K562 (cell line): ENCODE measurements at regions not wholly inside any gene's neighbourhood (a gene's known extent, or its start where the extent isn't known, plus 50 kb on each side); places are given as distances from the start of the nearest gene placed in this dataset.

ENCODE experiments used
- ASH1L ChIP-seq: fragments of 450-650 bp; IDR thresholded peaks from 2 replicates; pipeline ENCODE4 v1.6.1; 2018; ENCODE audit warnings: borderline replicate concordance, mild to moderate bottlenecking, low read depth; ENCODE audit not compliant: partially characterized antibody
- CREB1 ChIP-seq, 2 experiments: sonication (generic) in 1 of 2; formaldehyde crosslinking in 1 of 2; IDR thresholded peaks; 2 replicates each; pipeline versions ENCODE4 v1.6.1 to v1.8.0; 2012 to 2022; ENCODE audit warnings: inconsistent platforms in 1 of 2, mild to moderate bottlenecking in 1 of 2, missing genetic modification reagents in 1 of 2, moderate library complexity in 1 of 2
- DNMT1 ChIP-seq: fragments of 450-650 bp; IDR thresholded peaks from 2 replicates; pipeline ENCODE4 v1.6.1; 2016; ENCODE audit warnings: antibody characterized with exemption, mild to moderate bottlenecking
- FOXM1 ChIP-seq, 2 experiments: fragments of 450-650 bp in 1 of 2; sonication (generic) in 1 of 2; formaldehyde crosslinking in 1 of 2; IDR thresholded peaks; 2 replicates each; pipeline versions ENCODE4 v1.6.1 to v1.9.0; 2017 to 2022; ENCODE audit warnings: low read depth in 2 of 2, mild to moderate bottlenecking in 2 of 2, missing genetic modification reagents in 1 of 2, moderate library complexity in 1 of 2
- GABPA ChIP-seq: fragments of 200-800 bp; sonication (Bioruptor generic); conservative IDR thresholded peaks from 2 replicates; pipeline ENCODE4 v1.6.1; 2016; ENCODE audit warnings: low read depth, missing genetic modification characterization, missing compliant biosample characterization
- GATA2 ChIP-seq: sonication (generic); formaldehyde crosslinking; IDR thresholded peaks from 2 replicates; pipeline ENCODE4 v1.4.0; 2020; ENCODE audit warnings: mild to moderate bottlenecking, missing genetic modification reagents
- NFATC3 ChIP-seq: fragments of 450-650 bp; IDR thresholded peaks from 2 replicates; pipeline ENCODE4 v1.6.1; 2017; ENCODE audit warnings: mild to moderate bottlenecking
- PCBP2 ChIP-seq: fragments of 200-400 bp; formaldehyde crosslinking; IDR thresholded peaks from 2 replicates; pipeline ENCODE4 v1.6.1; 2018; ENCODE audit warnings: low read length, low read depth, mild to moderate bottlenecking, moderate library complexity; ENCODE audit not compliant: poor library complexity, severe bottlenecking
- PHF20 ChIP-seq: fragments of 450-650 bp; IDR thresholded peaks from 2 replicates; pipeline ENCODE4 v1.6.1; 2018; ENCODE audit not compliant: partially characterized antibody
- PHF8 ChIP-seq: fragments of 200-600 bp; sonication (generic); IDR thresholded peaks from 2 replicates; pipeline ENCODE4 v1.6.1; 2012; ENCODE audit warnings: mixed run types, mild to moderate bottlenecking, inconsistent platforms, low read length, moderate library complexity, borderline replicate concordance
- RBM39 ChIP-seq: fragments of 200-400 bp; formaldehyde crosslinking; optimal IDR thresholded peaks from 2 replicates; pipeline ENCODE3; 2018; ENCODE audit warnings: low read depth, low read length
- RHOXF2B ChIP-seq: fragments of 250-450 bp; sonication (Bioruptor Pico); conservative IDR thresholded peaks from 2 replicates; pipeline ENCODE4 v1.5.1; 2021
- SIN3A ChIP-seq, 2 experiments: fragments of 150-350 bp in 1 of 2; IDR thresholded peaks; 2 replicates each; pipeline ENCODE4 v1.6.1; 2011 to 2016; ENCODE audit warnings: borderline replicate concordance in 2 of 2, low read depth in 2 of 2, low read length in 2 of 2, mild to moderate bottlenecking in 2 of 2, moderate library complexity in 2 of 2; ENCODE audit not compliant: control insufficient read depth in 1 of 2
- SMARCE1 ChIP-seq: fragments of 450-650 bp; IDR thresholded peaks from 2 replicates; pipeline ENCODE4 v1.7.1; 2016; ENCODE audit warnings: mild to moderate bottlenecking
- TBL1XR1 ChIP-seq, 2 experiments: IDR thresholded peaks; 2 replicates each; pipeline ENCODE4 v1.6.1; 2012; ENCODE audit warnings: improper control_type of control experiment in 2 of 2, low read length in 2 of 2, mild to moderate bottlenecking in 1 of 2
- TGIF2 ChIP-seq: sonication (generic); formaldehyde crosslinking; IDR thresholded peaks from 2 replicates; pipeline ENCODE4 v1.8.1; 2022; ENCODE audit warnings: mild to moderate bottlenecking, missing genetic modification reagents, moderate library complexity
- ZBTB8A ChIP-seq: fragments of 450-650 bp; IDR thresholded peaks from 2 replicates; pipeline ENCODE4 v1.6.1; 2018; ENCODE audit warnings: mild to moderate bottlenecking, moderate library complexity; ENCODE audit not compliant: partially characterized antibody
- ZFP36 ChIP-seq: fragments of 150-350 bp; IDR thresholded peaks from 2 replicates; pipeline ENCODE4 v1.6.1; 2018; ENCODE audit warnings: low read length, low read depth; ENCODE audit not compliant: partially characterized antibody
- ZNF146 ChIP-seq: IDR thresholded peaks from one replicate; pipeline ENCODE4 v1.6.1; 2018; ENCODE audit warnings: missing compliant biosample characterization; ENCODE audit not compliant: unreplicated experiment
- ZNF507 ChIP-seq: conservative IDR thresholded peaks from 2 replicates; pipeline ENCODE4 v1.6.1; 2017; ENCODE audit warnings: missing genetic modification characterization, missing compliant biosample characterization
- ZNF695 ChIP-seq: fragments of 450-650 bp; formaldehyde crosslinking; IDR thresholded peaks from 2 replicates; pipeline ENCODE4 v1.4.0; 2020; ENCODE audit warnings: mild to moderate bottlenecking, moderate library complexity
- ZNF76 ChIP-seq: fragments of 250-450 bp; sonication (Bioruptor Pico); IDR thresholded peaks from 2 replicates; pipeline ENCODE4 v1.4.0; 2020; ENCODE audit warnings: mild to moderate bottlenecking, moderate library complexity, borderline replicate concordance
- ZNF778 ChIP-seq: fragments of 450-650 bp; formaldehyde crosslinking; IDR thresholded peaks from 2 replicates; pipeline ENCODE4 v1.4.0; 2020; ENCODE audit warnings: mild to moderate bottlenecking, moderate library complexity
- TF ChIP-seq, protein P1 (sequence below): fragments of 250-450 bp; sonication (Bioruptor Pico); IDR thresholded peaks from 2 replicates; pipeline ENCODE4 v1.5.0; 2021; ENCODE audit warnings: mild to moderate bottlenecking, borderline replicate concordance
- TF ChIP-seq, protein P2 (sequence below): sonication (generic); formaldehyde crosslinking; IDR thresholded peaks from 2 replicates; pipeline ENCODE4 v1.8.1; 2023; ENCODE audit warnings: mild to moderate bottlenecking, missing genetic modification reagents
- TF ChIP-seq, protein P3 (sequence below): fragments of 250-450 bp; sonication (Bioruptor Pico); IDR thresholded peaks from 2 replicates; pipeline ENCODE4 v1.8.0; 2021; ENCODE audit warnings: moderate library complexity, mild to moderate bottlenecking, inconsistent platforms

DNA sequence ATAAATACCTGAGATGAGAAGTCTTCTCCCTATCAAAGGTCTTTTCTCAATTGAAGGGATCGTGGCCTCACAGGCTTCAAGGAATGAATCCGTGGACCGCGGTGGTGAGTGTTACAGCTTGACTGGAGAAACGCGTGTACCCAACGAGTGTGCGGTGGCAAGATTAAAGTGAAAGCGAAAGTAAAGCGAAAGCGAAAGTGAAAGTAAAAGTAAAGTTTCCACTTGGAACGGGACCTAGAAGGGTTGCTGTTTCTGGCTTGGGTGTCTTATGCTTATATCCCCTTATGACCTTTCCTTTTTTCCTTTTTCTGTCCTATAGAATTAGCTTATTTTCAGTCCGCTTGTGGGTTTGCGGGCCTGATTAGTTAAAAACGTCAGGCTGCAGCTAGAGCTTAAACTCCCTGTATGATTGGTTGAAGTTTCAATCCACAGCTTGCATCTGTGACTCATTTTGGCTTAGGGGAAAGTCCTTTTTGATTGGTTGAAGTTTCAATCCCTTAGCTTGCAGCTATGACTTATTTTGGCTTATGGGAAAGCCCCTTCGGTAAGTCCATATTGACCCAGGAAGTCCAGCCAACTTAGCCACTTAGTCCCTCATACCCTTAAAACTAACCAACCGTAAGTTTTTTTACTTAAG, 924.3 kb upstream of the CDH10 start (continued):
- TF ChIP-seq, protein P1, sequence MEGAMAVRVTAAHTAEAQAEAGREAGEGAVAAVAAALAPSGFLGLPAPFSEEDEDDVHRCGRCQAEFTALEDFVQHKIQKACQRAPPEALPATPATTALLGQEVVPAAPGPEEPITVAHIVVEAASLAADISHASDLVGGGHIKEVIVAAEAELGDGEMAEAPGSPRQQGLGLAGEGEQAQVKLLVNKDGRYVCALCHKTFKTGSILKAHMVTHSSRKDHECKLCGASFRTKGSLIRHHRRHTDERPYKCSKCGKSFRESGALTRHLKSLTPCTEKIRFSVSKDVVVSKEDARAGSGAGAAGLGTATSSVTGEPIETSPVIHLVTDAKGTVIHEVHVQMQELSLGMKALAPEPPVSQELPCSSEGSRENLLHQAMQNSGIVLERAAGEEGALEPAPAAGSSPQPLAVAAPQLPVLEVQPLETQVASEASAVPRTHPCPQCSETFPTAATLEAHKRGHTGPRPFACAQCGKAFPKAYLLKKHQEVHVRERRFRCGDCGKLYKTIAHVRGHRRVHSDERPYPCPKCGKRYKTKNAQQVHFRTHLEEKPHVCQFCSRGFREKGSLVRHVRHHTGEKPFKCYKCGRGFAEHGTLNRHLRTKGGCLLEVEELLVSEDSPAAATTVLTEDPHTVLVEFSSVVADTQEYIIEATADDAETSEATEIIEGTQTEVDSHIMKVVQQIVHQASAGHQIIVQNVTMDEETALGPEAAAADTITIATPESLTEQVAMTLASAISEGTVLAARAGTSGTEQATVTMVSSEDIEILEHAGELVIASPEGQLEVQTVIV (CRISPR knock-in tag), result no peak
- TF ChIP-seq DNMT1 (no peak), ZNF76 (no peak), PCBP2 (no peak), ZNF507 (tag) (no peak), PHF8 (peak; percentile 24; the same call in 1 of the 2 replicates), NFATC3 (peak; percentile 50; the same call in 1 of the 2 replicates), ZNF778 (CRISPR knock-in tag) (no peak), ZBTB8A (no peak), GATA2 (CRISPR knock-in tag) (no peak), RBM39 (no peak), TGIF2 (CRISPR knock-in tag) (no peak), PHF20 (no peak), SMARCE1 (no peak), CREB1 (IDR thresholded peaks at IDR 0.05) (no peak), CREB1 (CRISPR knock-in tag; IDR thresholded peaks at IDR 0.05) (no peak), FOXM1 (IDR thresholded peaks at IDR 0.05; ENCODE audit: low read depth) (peak; percentile 97), FOXM1 (CRISPR knock-in tag; IDR thresholded peaks at IDR 0.05; ENCODE audit: low read depth) (no peak), SIN3A (IDR thresholded peaks at IDR 0.05; ENCODE audit: borderline replicate concordance in 2 of 2, control insufficient read depth in 1 of 2, low read depth in 2 of 2, low read length in 2 of 2) (no peak), RHOXF2B (CRISPR knock-in tag) (no peak), ZNF695 (no peak), GABPA (tag) (no peak), TBL1XR1 (IDR thresholded peaks at IDR 0.05; ENCODE audit: low read length in 2 of 2) (no peak), ZNF146 (CRISPR knock-in tag) (no peak), ZFP36 (no peak), ASH1L (peak; percentile 26)
- TF ChIP-seq, protein P2, sequence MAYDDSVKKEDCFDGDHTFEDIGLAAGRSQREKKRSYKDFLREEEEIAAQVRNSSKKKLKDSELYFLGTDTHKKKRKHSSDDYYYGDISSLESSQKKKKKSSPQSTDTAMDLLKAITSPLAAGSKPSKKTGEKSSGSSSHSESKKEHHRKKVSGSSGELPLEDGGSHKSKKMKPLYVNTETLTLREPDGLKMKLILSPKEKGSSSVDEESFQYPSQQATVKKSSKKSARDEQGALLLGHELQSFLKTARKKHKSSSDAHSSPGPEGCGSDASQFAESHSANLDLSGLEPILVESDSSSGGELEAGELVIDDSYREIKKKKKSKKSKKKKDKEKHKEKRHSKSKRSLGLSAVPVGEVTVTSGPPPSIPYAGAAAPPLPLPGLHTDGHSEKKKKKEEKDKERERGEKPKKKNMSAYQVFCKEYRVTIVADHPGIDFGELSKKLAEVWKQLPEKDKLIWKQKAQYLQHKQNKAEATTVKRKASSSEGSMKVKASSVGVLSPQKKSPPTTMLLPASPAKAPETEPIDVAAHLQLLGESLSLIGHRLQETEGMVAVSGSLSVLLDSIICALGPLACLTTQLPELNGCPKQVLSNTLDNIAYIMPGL (CRISPR knock-in tag), result no peak
- TF ChIP-seq, protein P3, sequence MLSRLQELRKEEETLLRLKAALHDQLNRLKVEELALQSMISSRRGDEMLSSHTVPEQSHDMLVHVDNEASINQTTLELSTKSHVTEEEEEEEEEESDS (CRISPR knock-in tag), result no peak
